B cell (primary cell): ENCODE measurements at regions not wholly inside any gene's neighbourhood (a gene's known extent, or its start where the extent isn't known, plus 50 kb on each side); places are given as distances from the start of the nearest gene placed in this dataset.

Experiments used
- ATAC-seq: fragments of 200-7000 bp; cut with Tn5 transposase; one replicate; pipeline ENCODE4 v1.10.0; 2021; ENCODE audit warnings: low read depth, mild to moderate bottlenecking, moderate number of reproducible peaks, moderate library complexity
- CTCF ChIA-PET: fragments of 350-600 bp; sonication (Branson Sonifier 250); formaldehyde crosslinking; loops from one replicate; lab custom pipeline; 2021; ENCODE audit warnings: antibody characterized with exemption, inconsistent platforms; lab: Charles Lee
- POLR2A ChIA-PET: fragments of 350-600 bp; sonication (Branson Sonifier 250); formaldehyde crosslinking; loops from one replicate; lab custom pipeline; 2021; ENCODE audit warnings: antibody characterized with exemption; lab: Charles Lee
- DNase-seq: peaks from one replicate; pipeline ENCODE4 v3.0.0; 2013
- H2AFZ ChIP-seq: 2 replicates; pipeline ENCODE4 v1.6.1; 2012; ENCODE audit warnings: mild to moderate bottlenecking, low read depth, low read length; ENCODE audit not compliant: insufficient read depth, poor library complexity, severe bottlenecking
- H3K27ac ChIP-seq, 2 donors: 1 replicate in 1 of 2; 2 replicates in 1 of 2; pipeline ENCODE4 v1.5.1; 2012 to 2013; ENCODE audit warnings: low read length in 2 of 2, mild to moderate bottlenecking in 2 of 2, moderate library complexity in 1 of 2
- H3K27me3 ChIP-seq, 4 experiments: fragments of 200-600 bp in 1 of 4; sonication (generic) in 1 of 4; replicated peaks in 1 of 4; 1 replicate in 2 of 4; 2 replicates in 2 of 4; pipeline versions ENCODE4 v1.6.1 to v1.7.0; 2013 to 2016; ENCODE audit warnings: low read length in 3 of 4, mild to moderate bottlenecking in 2 of 4, mixed read lengths in 1 of 4, moderate library complexity in 1 of 4; ENCODE audit not compliant: insufficient read depth in 4 of 4, control insufficient read depth in 3 of 4; ENCODE audit errors: control extremely low read depth in 1 of 4
- H3K36me3 ChIP-seq, 2 experiments: replicated peaks in 1 of 2; 1 replicate in 1 of 2; 2 replicates in 1 of 2; pipeline versions ENCODE4 v1.6.1 to v1.7.1; 2013; ENCODE audit warnings: low read length in 1 of 2; ENCODE audit not compliant: insufficient read depth in 2 of 2, control insufficient read depth in 1 of 2; ENCODE audit errors: control extremely low read depth in 1 of 2, extremely low read depth in 1 of 2
- H3K4me1 ChIP-seq, 2 donors: fragments of 200-600 bp in 1 of 2; sonication (generic) in 1 of 2; 1 replicate in 1 of 2; 2 replicates in 1 of 2; pipeline versions ENCODE4 v1.5.1 to v1.6.1; 2013 to 2017; ENCODE audit warnings: low read length in 2 of 2; ENCODE audit not compliant: control insufficient read depth in 2 of 2, insufficient read depth in 2 of 2
- H3K4me2 ChIP-seq: replicated peaks from 2 replicates; pipeline ENCODE3; 2012; ENCODE audit warnings: mild to moderate bottlenecking, low read depth, low read length; ENCODE audit not compliant: poor library complexity, severe bottlenecking
- H3K4me3 ChIP-seq, 5 experiments: fragments of 200-600 bp in 1 of 5; sonication (generic) in 1 of 5; 1 replicate in 3 of 5; 2 replicates in 2 of 5; pipeline versions ENCODE4 v1.5.1 to v1.7.0; 2011 to 2016; ENCODE audit warnings: low read length in 4 of 5, mild to moderate bottlenecking in 4 of 5, low read depth in 2 of 5, control low read depth in 1 of 5, moderate library complexity in 1 of 5; ENCODE audit not compliant: insufficient read depth in 1 of 5; ENCODE audit errors: control extremely low read depth in 1 of 5, extremely low read depth in 1 of 5
- H3K79me2 ChIP-seq: fragments of 200-600 bp; sonication (generic); one replicate; pipeline ENCODE4 v1.6.0; 2016; ENCODE audit warnings: low read length; ENCODE audit not compliant: control insufficient read depth, insufficient read depth
- H3K9ac ChIP-seq: fragments of 200-600 bp; sonication (generic); 2 replicates; pipeline ENCODE4 v1.6.1; 2017; ENCODE audit warnings: mild to moderate bottlenecking, low read length, moderate library complexity
- H3K9me3 ChIP-seq, 3 donors: one replicate each; pipeline versions ENCODE4 v1.6.1 to v1.7.1; 2013; ENCODE audit warnings: low read length in 2 of 3; ENCODE audit not compliant: control insufficient read depth in 2 of 3, insufficient read depth in 1 of 3; ENCODE audit errors: control extremely low read depth in 1 of 3
- H4K20me1 ChIP-seq: 2 replicates; pipeline ENCODE4 v1.6.0; 2012; ENCODE audit warnings: mild to moderate bottlenecking, low read length; ENCODE audit not compliant: insufficient read depth, control insufficient read depth, poor library complexity, severe bottlenecking
- H3K27ac Mint-ChIP-seq: one replicate; pipeline ENCODE4 v1.8.0; 2021; ENCODE audit warnings: mixed read lengths
- H3K27me3 Mint-ChIP-seq: one replicate; pipeline ENCODE4 v1.8.0; 2021; ENCODE audit warnings: mixed read lengths
- H3K4me1 Mint-ChIP-seq: one replicate; pipeline ENCODE4 v1.8.0; 2021; ENCODE audit warnings: mixed read lengths
- H3K4me3 Mint-ChIP-seq: one replicate; pipeline ENCODE4 v1.8.0; 2021; ENCODE audit warnings: mixed read lengths
- H3K9me3 Mint-ChIP-seq: one replicate; pipeline ENCODE4 v1.8.0; 2022; ENCODE audit warnings: mixed read lengths; ENCODE audit not compliant: insufficient read depth
- EZH2 ChIP-seq: IDR thresholded peaks from 2 replicates; pipeline ENCODE4 v1.6.1; 2012; ENCODE audit warnings: borderline replicate concordance, low read depth, mild to moderate bottlenecking, moderate library complexity, low read length; ENCODE audit not compliant: insufficient read depth, poor library complexity, severe bottlenecking
- WGBS: methylation state at CpG from one replicate; pipeline ENCODE4 v1.1.5; 2013; ENCODE audit warnings: missing lambda C conversion rate; ENCODE audit not compliant: insufficient coverage; 5-methylcytosine and 5-hydroxymethylcytosine counted together
- intact Hi-C: fragments of 100-400 bp; cut with micrococcal nuclease; formaldehyde crosslinking; loops from one replicate; pipeline ENCODE4 v1.10.0; 2022
- TF ChIP-seq, protein P1 (sequence below): fragments of 200-600 bp; IDR thresholded peaks from one replicate; pipeline ENCODE4 v1.8.0; 2022; ENCODE audit warnings: antibody characterized with exemption, mild to moderate bottlenecking

GRCh38 chr20:47870475-47870874 is 85.2 kb upstream of the SULF2 start:
- Histone ChIP-seq H3K79me2 (no peaks in the 10 kb centered on the region), H3K36me3 (no peaks in the 10 kb centered on the region), H3K27ac (no peak overlapping the region), H3K4me2 (no peak overlapping the region), H4K20me1 (no peaks in the 10 kb centered on the region), H3K4me1 (no peaks in the 10 kb centered on the region), H3K27me3 (peaks cover 0 to 6% (median 0%) of the 10 kb centered on the region in 4 experiments), H3K4me3 (no peak overlapping the region), H3K9me3 (no peaks in the 10 kb centered on the region), H3K9ac (no peak overlapping the region), H2AFZ (no peak overlapping the region)
- CTCF ChIA-PET = no interaction called here
- peaks cover 18% of the 10 kb centered on the region for H3K27me3 Mint-ChIP-seq
- POLR2A ChIA-PET = no interaction called here
- TF ChIP-seq, protein P1, sequence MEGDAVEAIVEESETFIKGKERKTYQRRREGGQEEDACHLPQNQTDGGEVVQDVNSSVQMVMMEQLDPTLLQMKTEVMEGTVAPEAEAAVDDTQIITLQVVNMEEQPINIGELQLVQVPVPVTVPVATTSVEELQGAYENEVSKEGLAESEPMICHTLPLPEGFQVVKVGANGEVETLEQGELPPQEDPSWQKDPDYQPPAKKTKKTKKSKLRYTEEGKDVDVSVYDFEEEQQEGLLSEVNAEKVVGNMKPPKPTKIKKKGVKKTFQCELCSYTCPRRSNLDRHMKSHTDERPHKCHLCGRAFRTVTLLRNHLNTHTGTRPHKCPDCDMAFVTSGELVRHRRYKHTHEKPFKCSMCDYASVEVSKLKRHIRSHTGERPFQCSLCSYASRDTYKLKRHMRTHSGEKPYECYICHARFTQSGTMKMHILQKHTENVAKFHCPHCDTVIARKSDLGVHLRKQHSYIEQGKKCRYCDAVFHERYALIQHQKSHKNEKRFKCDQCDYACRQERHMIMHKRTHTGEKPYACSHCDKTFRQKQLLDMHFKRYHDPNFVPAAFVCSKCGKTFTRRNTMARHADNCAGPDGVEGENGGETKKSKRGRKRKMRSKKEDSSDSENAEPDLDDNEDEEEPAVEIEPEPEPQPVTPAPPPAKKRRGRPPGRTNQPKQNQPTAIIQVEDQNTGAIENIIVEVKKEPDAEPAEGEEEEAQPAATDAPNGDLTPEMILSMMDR = no peak
- no peak for TF ChIP-seq EZH2
- ATAC-seq (no peak), DNase-seq (no peak)
- H3K4me1 Mint-ChIP-seq = no peaks in the 10 kb centered on the region
- H3K9me3 Mint-ChIP-seq = no peaks in the 10 kb centered on the region
- WGBS = 80% methylated on average over 1 of the region's 2 CpGs
- no peak overlapping the region for H3K27ac Mint-ChIP-seq
- H3K4me3 Mint-ChIP-seq = no peak overlapping the region
- intact Hi-C loops = no loop called here

- no peaks in the 10 kb centered on the region for H4K20me1 ChIP-seq
- intact Hi-C loops = no loop called here
- ATAC-seq = no peak
Measured at GRCh38 chr20:47868744-47869143, 83.5 kb upstream of the SULF2 start.

More at GRCh38 chr20:47868744-47869143, 83.5 kb upstream of the SULF2 start:
- Histone ChIP-seq H3K9me3 (no peaks in the 10 kb centered on the region), H3K9ac (no peak overlapping the region), H3K79me2 (no peaks in the 10 kb centered on the region), H3K4me2 (no peak overlapping the region), H3K27ac (no peak overlapping the region), H3K27me3 (peaks cover 0 to 6% (median 0%) of the 10 kb centered on the region in 4 experiments), H2AFZ (no peak overlapping the region), H3K36me3 (no peaks in the 10 kb centered on the region), H3K4me1 (no peaks in the 10 kb centered on the region), H3K4me3 (no peak overlapping the region)
- TF ChIP-seq EZH2 = no peak
- TF ChIP-seq, protein P1 = no peak
- Mint-ChIP-seq H3K4me1 (no peaks in the 10 kb centered on the region), H3K27ac (no peak overlapping the region), H3K4me3 (no peak overlapping the region), H3K27me3 (peaks cover 22% of the 10 kb centered on the region), H3K9me3 (no peaks in the 10 kb centered on the region)
- 96% methylated on average over 7 of the region's 14 CpGs for WGBS
- POLR2A ChIA-PET = no interaction called here
- no peak for DNase-seq
- CTCF ChIA-PET = no interaction called here
